ENCODE measurements at regions not wholly inside any gene's neighbourhood (a gene's known extent, or its start where the extent isn't known, plus 50 kb on each side); places are given as distances from the start of the nearest gene placed in this dataset.
"Not testable (repeated sequence)": the region's sequence is repeated elsewhere in the genome, so short reads cannot be mapped to it uniquely, and the experiment has no call there.

DNA sequence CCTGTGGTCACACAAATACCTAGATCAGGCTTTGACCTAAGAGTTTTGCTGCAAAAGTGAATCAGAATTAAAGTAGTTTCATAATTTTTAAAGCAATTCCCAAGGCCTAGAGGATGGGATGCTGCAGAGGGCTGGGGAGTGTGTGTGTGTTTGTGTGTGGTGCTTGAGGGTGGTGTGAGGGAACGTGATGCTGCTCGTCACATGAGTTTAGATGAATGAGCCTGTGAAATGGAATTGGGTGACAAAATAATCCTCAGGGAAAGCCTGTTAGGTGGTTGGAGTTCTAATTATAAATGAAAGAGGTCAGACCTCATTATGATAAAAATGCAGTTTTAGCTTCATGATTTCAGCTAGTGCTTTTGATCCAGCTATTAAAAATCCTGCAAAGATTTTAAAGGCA is 87.5 kb upstream of the TMEM170B start:
- DNase-seq: no peak

- DNase-seq: no peak
These were observed 88.1 kb upstream of the TMEM170B start for GRCh38 chr6:11449408-11449807.

DNA sequence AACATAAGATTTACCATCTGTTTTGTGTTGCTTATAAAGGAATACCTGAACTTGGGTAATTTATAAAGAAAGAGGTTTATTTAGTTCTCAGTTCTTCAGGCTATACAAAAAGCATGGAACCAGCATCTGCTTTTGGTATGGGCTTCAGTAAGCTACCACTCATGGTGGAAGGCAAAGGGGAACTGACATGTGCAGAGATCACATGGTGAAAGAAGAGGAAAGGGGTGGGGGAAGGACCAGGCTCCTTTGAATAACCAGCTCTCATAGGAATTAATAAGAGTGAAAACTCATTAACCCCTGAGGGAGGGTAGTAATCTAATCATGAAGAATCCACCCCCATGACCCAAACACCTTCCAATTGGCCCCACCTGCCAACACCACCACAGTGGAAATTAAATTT is 89.5 kb upstream of the TMEM170B start:
- DNase-seq: no peak

GRCh38 chr6:11447265-11447664 is 90.3 kb upstream of the TMEM170B start:
- no peak for DNase-seq

DNA sequence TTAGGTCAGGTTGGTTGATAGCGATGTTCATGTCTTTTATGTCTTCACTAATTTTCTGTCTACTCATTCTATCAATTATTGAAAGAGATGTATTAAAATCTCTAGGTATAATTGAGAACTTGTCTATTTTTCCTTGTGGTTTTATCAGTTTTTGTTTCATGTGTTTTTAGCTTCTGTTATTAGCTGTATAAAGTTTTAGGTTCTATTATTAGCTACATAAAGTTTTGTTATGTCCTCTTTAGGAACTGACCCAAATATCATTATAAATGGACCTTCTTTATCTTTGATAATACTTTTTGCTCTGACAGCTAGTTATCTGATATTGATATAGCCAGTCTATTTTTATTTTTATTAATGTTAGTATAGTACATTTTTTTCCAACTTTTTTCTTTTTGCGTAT is 92.4 kb upstream of the TMEM170B start:
- no peak for DNase-seq

GRCh38 chr6:11443125-11443524 is 94.4 kb upstream of the TMEM170B start:
- not testable (repeated sequence) for DNase-seq

DNA sequence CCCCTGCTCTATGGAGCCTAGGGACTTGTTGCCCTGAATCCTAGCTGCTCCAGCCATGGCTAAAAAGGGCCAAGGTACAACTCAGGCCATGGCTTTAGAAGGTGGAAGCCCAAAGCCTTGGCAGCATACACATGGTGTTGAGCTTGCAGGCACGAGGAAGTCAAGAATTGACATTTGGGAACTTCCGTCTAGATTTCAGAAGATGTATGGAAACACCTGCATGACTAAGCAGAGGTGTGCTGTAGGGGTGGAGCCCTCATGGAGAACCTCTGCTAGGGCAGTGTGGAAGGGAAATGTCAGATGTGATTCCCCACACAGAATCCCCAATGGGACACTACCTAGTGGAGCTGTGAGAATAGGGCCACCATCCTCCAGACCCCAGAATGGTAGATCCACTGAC is 95.1 kb upstream of the TMEM170B start:
- no peak for DNase-seq

DNA sequence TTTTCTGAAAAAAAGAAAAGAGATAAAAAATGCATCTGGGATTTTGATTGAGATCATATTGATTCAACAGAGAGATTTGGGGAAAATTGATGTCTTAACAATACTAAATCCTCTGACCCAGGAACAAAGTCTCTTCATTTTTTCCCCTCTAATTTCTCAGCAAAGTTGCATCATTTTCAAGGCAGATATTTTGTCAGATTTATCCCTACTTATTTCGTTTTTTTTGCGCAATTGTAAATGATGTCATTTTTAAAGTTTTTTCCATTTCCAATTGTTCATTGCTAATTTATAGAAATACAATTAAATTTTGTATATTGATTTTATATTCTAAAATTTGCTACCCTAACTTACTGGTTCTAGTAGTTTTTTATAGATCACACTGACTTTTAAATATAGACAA is 97.7 kb upstream of the TMEM170B start:
- no peak for DNase-seq

GRCh38 chr6:11439017-11439420 is 98.5 kb upstream of the TMEM170B start:
- no peak for DNase-seq

- DNase-seq: no peak
These were observed 99.6 kb upstream of the TMEM170B start for GRCh38 chr6:11437824-11438459.

GRCh38 chr6:11436508-11437096 is 100.9 kb upstream of the TMEM170B start:
- no peak for DNase-seq

GRCh38 chr6:11434565-11435326 is 102.8 kb upstream of the TMEM170B start:
- DNase-seq: no peak

GRCh38 chr6:11433860-11434259 is 103.7 kb upstream of the TMEM170B start:
- DNase-seq: no peak

- no peak for DNase-seq
These were observed 104.7 kb upstream of the TMEM170B start for GRCh38 chr6:11432713-11433450.

- DNase-seq: no peak
These were observed 105.5 kb upstream of the TMEM170B start for GRCh38 chr6:11432091-11432490.

DNA sequence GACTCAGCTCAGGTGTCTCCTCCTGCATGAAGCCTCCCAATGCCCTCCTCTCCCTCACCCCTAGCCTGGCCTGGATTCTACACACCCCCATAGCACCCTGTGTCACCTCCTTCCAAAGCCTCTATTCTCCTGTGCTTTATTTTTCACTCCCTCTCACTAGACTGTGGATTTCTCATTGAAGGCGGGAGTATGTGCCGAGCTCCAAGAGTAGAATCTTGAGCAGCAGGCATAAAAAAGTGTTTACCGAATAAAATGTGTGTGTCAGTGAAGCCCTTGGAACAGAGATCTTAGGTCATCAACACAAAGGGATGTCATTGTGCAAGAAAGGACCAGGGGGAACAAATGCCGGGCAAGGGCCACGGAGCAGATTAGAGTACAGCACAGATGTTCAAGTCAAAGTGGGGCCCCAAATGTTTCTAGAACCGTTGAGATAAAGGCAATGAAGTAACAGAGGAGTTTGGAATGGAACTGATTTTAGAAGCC is 106.1 kb upstream of the TMEM170B start:
- DNase-seq: no peak

DNA sequence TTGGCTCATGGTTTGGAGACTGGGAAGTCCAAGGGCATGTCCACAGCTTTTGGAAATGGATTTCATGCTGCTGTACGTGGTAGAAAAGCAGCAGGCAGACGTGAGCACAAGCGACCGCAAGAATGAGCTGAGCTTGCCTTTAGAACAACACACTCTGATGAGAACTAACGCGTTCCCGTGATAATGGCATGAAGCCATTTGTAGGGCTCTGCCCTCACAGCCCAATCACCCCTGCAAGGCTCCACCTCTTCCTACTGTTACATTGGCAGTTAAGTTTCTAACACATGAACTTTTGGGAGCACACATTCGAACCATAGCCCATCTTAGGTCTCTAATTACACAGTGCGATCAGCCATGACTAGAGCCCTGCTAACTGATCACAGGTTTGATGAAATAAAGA is 107.5 kb upstream of the TMEM170B start:
- no peak for DNase-seq

DNA sequence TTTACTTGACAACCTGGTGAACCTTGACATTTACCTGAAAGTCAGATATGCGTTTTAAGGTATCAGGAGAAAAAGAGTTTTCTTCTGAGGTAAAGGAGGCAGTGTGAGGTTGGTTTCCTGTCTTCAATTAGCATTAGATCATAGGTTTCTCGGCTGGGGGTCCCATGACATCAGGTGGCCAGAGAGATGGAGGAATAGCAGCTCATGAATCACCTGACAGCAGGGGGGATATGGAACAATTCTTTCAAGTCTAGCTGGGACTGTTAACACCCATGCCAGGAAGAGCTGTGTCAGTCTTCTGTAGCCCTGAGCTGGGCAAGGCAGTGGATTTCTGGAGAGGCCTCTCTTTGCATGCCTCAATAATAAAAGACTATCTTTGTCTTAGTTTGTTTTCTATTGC is 108.0 kb upstream of the TMEM170B start:
- no peak for DNase-seq

- no peak for DNase-seq
These were observed 108.7 kb upstream of the TMEM170B start for GRCh38 chr6:11428895-11429294.

GRCh38 chr6:11428371-11428770 is 109.2 kb upstream of the TMEM170B start:
- no peak for DNase-seq

- DNase-seq: no peak
These were observed 109.8 kb upstream of the TMEM170B start for GRCh38 chr6:11427723-11428245.

- DNase-seq: no peak
These were observed 110.3 kb upstream of the TMEM170B start for GRCh38 chr6:11427091-11427722.

- DNase-seq: no peak
These were observed 111.0 kb upstream of the TMEM170B start for GRCh38 chr6:11426571-11426970.

Data from GDM1 (cell line).